ENCODE measurements at regions not wholly inside any gene's neighbourhood (a gene's known extent, or its start where the extent isn't known, plus 50 kb on each side); places are given as distances from the start of the nearest gene placed in this dataset.

DNA sequence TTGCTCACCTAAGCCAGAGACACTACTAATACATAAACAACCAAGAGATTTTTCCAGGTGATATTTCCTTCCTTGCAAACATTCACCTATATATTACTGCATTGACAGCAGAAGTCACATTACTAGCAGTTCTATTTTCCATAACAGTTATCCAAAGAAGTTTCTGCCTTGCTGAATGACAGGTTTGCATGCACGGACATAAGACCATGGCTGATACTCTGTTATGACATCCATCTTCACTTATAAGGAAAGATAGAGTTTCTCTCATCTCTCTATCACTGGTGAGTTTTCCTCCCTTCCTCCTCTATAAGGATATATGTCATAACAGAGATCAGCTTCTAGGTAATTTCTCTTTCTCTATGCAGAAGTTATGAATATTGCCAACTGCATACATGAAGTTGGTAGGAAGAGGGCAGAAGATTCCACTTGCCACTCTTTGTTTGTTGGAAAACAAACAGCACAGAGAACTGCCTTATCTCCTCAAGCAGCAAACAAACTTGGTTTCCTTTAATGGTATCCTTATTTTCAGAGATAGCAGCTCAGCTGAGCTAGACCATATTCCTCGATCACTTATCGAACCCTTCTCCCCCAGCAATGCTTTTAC, 557.0 kb downstream of the VRK1 start:
- TF ChIP-seq CTCF (IDR thresholded peaks at IDR 0.05; ENCODE audit: extremely low read depth in 1 of 2, insufficient read depth in 1 of 2, low read depth in 1 of 2, low read length in 2 of 2) = no peak
- TF ChIP-seq POLR2AphosphoS5 (IDR thresholded peaks at IDR 0.05; ENCODE audit: insufficient read depth, low read depth, low read length) = no peak
- TF ChIP-seq EZH2 (IDR thresholded peaks at IDR 0.05; ENCODE audit: borderline replicate concordance, low read depth, low read length, severe bottlenecking) = no peak
- no peak for TF ChIP-seq POLR2A (IDR thresholded peaks at IDR 0.05; ENCODE audit: low read depth, low read length)
- TF ChIP-seq, protein P1, sequence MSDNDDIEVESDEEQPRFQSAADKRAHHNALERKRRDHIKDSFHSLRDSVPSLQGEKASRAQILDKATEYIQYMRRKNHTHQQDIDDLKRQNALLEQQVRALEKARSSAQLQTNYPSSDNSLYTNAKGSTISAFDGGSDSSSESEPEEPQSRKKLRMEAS (IDR thresholded peaks at IDR 0.05; ENCODE audit: insufficient read depth, insufficient read length) = no peak
- TF ChIP-seq GATA2 (IDR thresholded peaks at IDR 0.05; ENCODE audit: insufficient read depth, insufficient read length, low read depth, low read length) = no peak
- no peak for TF ChIP-seq FOS (IDR thresholded peaks at IDR 0.05; ENCODE audit: borderline replicate concordance, insufficient read depth, low read length)
